ENCODE measurements at regions not wholly inside any gene's neighbourhood (a gene's known extent, or its start where the extent isn't known, plus 50 kb on each side); places are given as distances from the start of the nearest gene placed in this dataset.

GRCh38 chr7:52475001-52475582 is 560.3 kb upstream of the POM121L12 start:
- no peak overlapping the region for H3K4me3 ChIP-seq (ENCODE audit: low read length)
- H3K27ac ChIP-seq (ENCODE audit: low read length): no peak overlapping the region
- H3K4me1 ChIP-seq (ENCODE audit: control insufficient read depth, low read depth, low read length): peaks cover 18% of the 10 kb centered on the region
- no peaks in the 10 kb centered on the region for H3K36me3 ChIP-seq (ENCODE audit: control insufficient read depth, low read depth, low read length)
- H3K27me3 ChIP-seq (ENCODE audit: control insufficient read depth, insufficient read depth, low read length): no peaks in the 10 kb centered on the region
- no peaks in the 10 kb centered on the region for H3K9me3 ChIP-seq (ENCODE audit: control insufficient read depth, low read depth, low read length)
- H3K9ac ChIP-seq (ENCODE audit: low read length): no peak overlapping the region

- H3K27ac ChIP-seq (ENCODE audit: low read length): no peak overlapping the region
- H3K4me3 ChIP-seq (ENCODE audit: low read length): no peak overlapping the region
- H3K9me3 ChIP-seq (ENCODE audit: control insufficient read depth, low read depth, low read length): no peaks in the 10 kb centered on the region
- no peaks in the 10 kb centered on the region for H3K27me3 ChIP-seq (ENCODE audit: control insufficient read depth, insufficient read depth, low read length)
- H3K9ac ChIP-seq (ENCODE audit: low read length): no peak overlapping the region
- H3K4me1 ChIP-seq (ENCODE audit: control insufficient read depth, low read depth, low read length): peaks cover 6% of the 10 kb centered on the region
- H3K36me3 ChIP-seq (ENCODE audit: control insufficient read depth, low read depth, low read length): no peaks in the 10 kb centered on the region
Observed at GRCh38 chr7:52473756-52474155, 561.7 kb upstream of the POM121L12 start.

GRCh38 chr7:52472006-52472620 is 563.3 kb upstream of the POM121L12 start:
- Histone ChIP-seq H3K36me3 (ENCODE audit: control insufficient read depth, low read depth, low read length) (no peaks in the 10 kb centered on the region), H3K27ac (ENCODE audit: low read length) (no peak overlapping the region), H3K4me3 (ENCODE audit: low read length) (no peak overlapping the region), H3K9me3 (ENCODE audit: control insufficient read depth, low read depth, low read length) (no peaks in the 10 kb centered on the region), H3K9ac (ENCODE audit: low read length) (no peak overlapping the region), H3K27me3 (ENCODE audit: control insufficient read depth, insufficient read depth, low read length) (no peaks in the 10 kb centered on the region), H3K4me1 (ENCODE audit: control insufficient read depth, low read depth, low read length) (no peaks in the 10 kb centered on the region)

GRCh38 chr7:52465216-52465615 is 570.2 kb upstream of the POM121L12 start:
- H3K27me3 ChIP-seq (ENCODE audit: control insufficient read depth, insufficient read depth, low read length): no peaks in the 10 kb centered on the region
- no peak overlapping the region for H3K9ac ChIP-seq (ENCODE audit: low read length)
- H3K36me3 ChIP-seq (ENCODE audit: control insufficient read depth, low read depth, low read length): no peaks in the 10 kb centered on the region
- no peaks in the 10 kb centered on the region for H3K4me1 ChIP-seq (ENCODE audit: control insufficient read depth, low read depth, low read length)
- H3K4me3 ChIP-seq (ENCODE audit: low read length): no peak overlapping the region
- H3K27ac ChIP-seq (ENCODE audit: low read length): no peak overlapping the region
- no peaks in the 10 kb centered on the region for H3K9me3 ChIP-seq (ENCODE audit: control insufficient read depth, low read depth, low read length)

- Histone ChIP-seq H3K27me3 (ENCODE audit: control insufficient read depth, insufficient read depth, low read length) (no peaks in the 10 kb centered on the region), H3K9me3 (ENCODE audit: control insufficient read depth, low read depth, low read length) (no peaks in the 10 kb centered on the region), H3K9ac (ENCODE audit: low read length) (no peak overlapping the region), H3K4me1 (ENCODE audit: control insufficient read depth, low read depth, low read length) (no peaks in the 10 kb centered on the region), H3K36me3 (ENCODE audit: control insufficient read depth, low read depth, low read length) (no peaks in the 10 kb centered on the region), H3K27ac (ENCODE audit: low read length) (no peak overlapping the region), H3K4me3 (ENCODE audit: low read length) (no peak overlapping the region)
Observed at GRCh38 chr7:52463341-52463740, 572.1 kb upstream of the POM121L12 start.

- no peak overlapping the region for H3K9ac ChIP-seq (ENCODE audit: low read length)
- H3K27ac ChIP-seq (ENCODE audit: low read length): no peak overlapping the region
- no peak overlapping the region for H3K4me3 ChIP-seq (ENCODE audit: low read length)
- H3K9me3 ChIP-seq (ENCODE audit: control insufficient read depth, low read depth, low read length): no peaks in the 10 kb centered on the region
- H3K36me3 ChIP-seq (ENCODE audit: control insufficient read depth, low read depth, low read length): no peaks in the 10 kb centered on the region
- no peaks in the 10 kb centered on the region for H3K27me3 ChIP-seq (ENCODE audit: control insufficient read depth, insufficient read depth, low read length)
- no peaks in the 10 kb centered on the region for H3K4me1 ChIP-seq (ENCODE audit: control insufficient read depth, low read depth, low read length)
Observed at GRCh38 chr7:52462474-52462873, 573.0 kb upstream of the POM121L12 start.

GRCh38 chr7:52455571-52455970 is 579.9 kb upstream of the POM121L12 start:
- Histone ChIP-seq H3K27me3 (ENCODE audit: control insufficient read depth, insufficient read depth, low read length) (no peaks in the 10 kb centered on the region), H3K36me3 (ENCODE audit: control insufficient read depth, low read depth, low read length) (no peaks in the 10 kb centered on the region), H3K4me3 (ENCODE audit: low read length) (no peak overlapping the region), H3K9me3 (ENCODE audit: control insufficient read depth, low read depth, low read length) (no peaks in the 10 kb centered on the region), H3K4me1 (ENCODE audit: control insufficient read depth, low read depth, low read length) (no peaks in the 10 kb centered on the region), H3K27ac (ENCODE audit: low read length) (no peak overlapping the region), H3K9ac (ENCODE audit: low read length) (no peak overlapping the region)

GRCh38 chr7:52450816-52451215 is 584.6 kb upstream of the POM121L12 start:
- Histone ChIP-seq H3K4me1 (ENCODE audit: control insufficient read depth, low read depth, low read length) (peaks cover 9% of the 10 kb centered on the region), H3K36me3 (ENCODE audit: control insufficient read depth, low read depth, low read length) (no peaks in the 10 kb centered on the region), H3K27ac (ENCODE audit: low read length) (no peak overlapping the region), H3K9me3 (ENCODE audit: control insufficient read depth, low read depth, low read length) (no peaks in the 10 kb centered on the region), H3K4me3 (ENCODE audit: low read length) (no peak overlapping the region), H3K9ac (ENCODE audit: low read length) (no peak overlapping the region), H3K27me3 (ENCODE audit: control insufficient read depth, insufficient read depth, low read length) (no peaks in the 10 kb centered on the region)

GRCh38 chr7:52447581-52448180 is 587.8 kb upstream of the POM121L12 start:
- H3K27ac ChIP-seq (ENCODE audit: low read length): no peak overlapping the region
- no peak overlapping the region for H3K4me3 ChIP-seq (ENCODE audit: low read length)
- H3K9ac ChIP-seq (ENCODE audit: low read length): no peak overlapping the region
- no peaks in the 10 kb centered on the region for H3K36me3 ChIP-seq (ENCODE audit: control insufficient read depth, low read depth, low read length)
- H3K27me3 ChIP-seq (ENCODE audit: control insufficient read depth, insufficient read depth, low read length): no peaks in the 10 kb centered on the region
- peaks cover 9% of the 10 kb centered on the region for H3K4me1 ChIP-seq (ENCODE audit: control insufficient read depth, low read depth, low read length)
- H3K9me3 ChIP-seq (ENCODE audit: control insufficient read depth, low read depth, low read length): no peaks in the 10 kb centered on the region

- no peak overlapping the region for H3K4me3 ChIP-seq (ENCODE audit: low read length)
- H3K27me3 ChIP-seq (ENCODE audit: control insufficient read depth, insufficient read depth, low read length): no peaks in the 10 kb centered on the region
- no peak overlapping the region for H3K27ac ChIP-seq (ENCODE audit: low read length)
- no peaks in the 10 kb centered on the region for H3K4me1 ChIP-seq (ENCODE audit: control insufficient read depth, low read depth, low read length)
- no peak overlapping the region for H3K9ac ChIP-seq (ENCODE audit: low read length)
- H3K36me3 ChIP-seq (ENCODE audit: control insufficient read depth, low read depth, low read length): no peaks in the 10 kb centered on the region
- no peaks in the 10 kb centered on the region for H3K9me3 ChIP-seq (ENCODE audit: control insufficient read depth, low read depth, low read length)
Observed at GRCh38 chr7:52436278-52436677, 599.2 kb upstream of the POM121L12 start.

- Histone ChIP-seq H3K27ac (ENCODE audit: low read length) (no peak overlapping the region), H3K9me3 (ENCODE audit: control insufficient read depth, low read depth, low read length) (no peaks in the 10 kb centered on the region), H3K4me1 (ENCODE audit: control insufficient read depth, low read depth, low read length) (no peaks in the 10 kb centered on the region), H3K9ac (ENCODE audit: low read length) (no peak overlapping the region), H3K36me3 (ENCODE audit: control insufficient read depth, low read depth, low read length) (no peaks in the 10 kb centered on the region), H3K4me3 (ENCODE audit: low read length) (no peak overlapping the region), H3K27me3 (ENCODE audit: control insufficient read depth, insufficient read depth, low read length) (no peaks in the 10 kb centered on the region)
Observed at GRCh38 chr7:52431082-52431815, 604.2 kb upstream of the POM121L12 start.

Data from iPS-18a (cell line).